GM12892 (cell line): ENCODE measurements at regions not wholly inside any gene's neighbourhood (a gene's known extent, or its start where the extent isn't known, plus 50 kb on each side); places are given as distances from the start of the nearest gene placed in this dataset.
"Not testable (repeated sequence)": the region's sequence is repeated elsewhere in the genome, so short reads cannot be mapped to it uniquely, and the experiment has no call there.

Experiments used
- POLR2A ChIP-seq: IDR thresholded peaks from 2 replicates; pipeline ENCODE4 v1.6.1; 2011; ENCODE audit warnings: low read depth, low read length, control low read depth
- POLR2AphosphoS5 ChIP-seq: IDR thresholded peaks from 2 replicates; pipeline ENCODE4 v1.6.1; 2011; ENCODE audit warnings: low read depth, low read length, control low read depth

- TF ChIP-seq POLR2A, POLR2AphosphoS5: not testable (repeated sequence)
These were observed 58.1 kb upstream of the RGPD2 start for GRCh38 chr2:87883659-87884058.
